ENCODE measurements at regions not wholly inside any gene's neighbourhood (a gene's known extent, or its start where the extent isn't known, plus 50 kb on each side); places are given as distances from the start of the nearest gene placed in this dataset.
"Not testable (repeated sequence)": the region's sequence is repeated elsewhere in the genome, so short reads cannot be mapped to it uniquely, and the experiment has no call there.

- intact Hi-C loops (cut with DNase I), result no loop called here
- Histone ChIP-seq H3K27me3 (no peaks in the 10 kb centered on the region), H3K9ac (ENCODE audit: low read depth in 2 of 2, low read length in 2 of 2) (no peak overlapping the region), H3K36me3 (no peaks in the 10 kb centered on the region), H3K4me3 (no peak overlapping the region), H3K27ac (no peak overlapping the region), H3K9me3 (no peaks in the 10 kb centered on the region), H3K4me1 (no peaks in the 10 kb centered on the region)
- no peak for TF ChIP-seq CTCF (IDR thresholded peaks at IDR 0.05)
- DNase-seq, result no peak
These were observed 339.6 kb upstream of the PCDH10 start for GRCh38 chr4:132809298-132810032.

- H3K27me3 ChIP-seq; H3K9ac ChIP-seq (ENCODE audit: low read depth in 2 of 2, low read length in 2 of 2); DNase-seq; H3K4me3 ChIP-seq; H3K27ac ChIP-seq; H3K4me1 ChIP-seq; intact Hi-C loops (cut with DNase I); H3K9me3 ChIP-seq; H3K36me3 ChIP-seq: not testable (repeated sequence)
These were observed 336.0 kb upstream of the PCDH10 start for GRCh38 chr4:132813061-132813460.

GRCh38 chr4:132818091-132818490 lies 331.0 kb upstream of the PCDH10 start:
- no peak for DNase-seq
- Histone ChIP-seq H3K4me1 (no peaks in the 10 kb centered on the region), H3K9ac (ENCODE audit: low read depth in 2 of 2, low read length in 2 of 2) (no peak overlapping the region), H3K4me3 (no peak overlapping the region), H3K27ac (no peak overlapping the region), H3K27me3 (no peaks in the 10 kb centered on the region), H3K9me3 (no peaks in the 10 kb centered on the region), H3K36me3 (no peaks in the 10 kb centered on the region)
- intact Hi-C loops (cut with DNase I), result no loop called here
- TF ChIP-seq CTCF (IDR thresholded peaks at IDR 0.05), result no peak

GRCh38 chr4:132823419-132823818 lies 325.7 kb upstream of the PCDH10 start:
- H3K27ac ChIP-seq, result no peak overlapping the region
- H3K9ac ChIP-seq (ENCODE audit: low read depth in 2 of 2, low read length in 2 of 2), result no peak overlapping the region
- no peaks in the 10 kb centered on the region for H3K4me1 ChIP-seq
- no peak for TF ChIP-seq CTCF (IDR thresholded peaks at IDR 0.05)
- intact Hi-C loops (cut with DNase I), result no loop called here
- H3K9me3 ChIP-seq, result peaks cover 4% of the 10 kb centered on the region
- H3K36me3 ChIP-seq, result no peaks in the 10 kb centered on the region
- no peaks in the 10 kb centered on the region for H3K27me3 ChIP-seq
- DNase-seq, result no peak
- no peak overlapping the region for H3K4me3 ChIP-seq

GRCh38 chr4:132824761-132825160 lies 324.3 kb upstream of the PCDH10 start:
- no peak overlapping the region for H3K4me3 ChIP-seq
- intact Hi-C loops (cut with DNase I), result no loop called here
- peaks cover 4% of the 10 kb centered on the region for H3K9me3 ChIP-seq
- DNase-seq, result no peak
- no peaks in the 10 kb centered on the region for H3K27me3 ChIP-seq
- no peak overlapping the region for H3K9ac ChIP-seq (ENCODE audit: low read depth in 2 of 2, low read length in 2 of 2)
- no peak overlapping the region for H3K27ac ChIP-seq
- H3K4me1 ChIP-seq, result no peaks in the 10 kb centered on the region
- no peaks in the 10 kb centered on the region for H3K36me3 ChIP-seq
- TF ChIP-seq CTCF (IDR thresholded peaks at IDR 0.05), result no peak

GRCh38 chr4:132827522-132827921 lies 321.6 kb upstream of the PCDH10 start:
- no peaks in the 10 kb centered on the region for H3K36me3 ChIP-seq
- TF ChIP-seq CTCF (IDR thresholded peaks at IDR 0.05), result no peak
- peaks cover 4% of the 10 kb centered on the region for H3K9me3 ChIP-seq
- no peak for DNase-seq
- no peaks in the 10 kb centered on the region for H3K27me3 ChIP-seq
- intact Hi-C loops (cut with DNase I), result no loop called here
- H3K4me3 ChIP-seq, result no peak overlapping the region
- H3K9ac ChIP-seq (ENCODE audit: low read depth in 2 of 2, low read length in 2 of 2), result no peak overlapping the region
- no peak overlapping the region for H3K27ac ChIP-seq
- H3K4me1 ChIP-seq, result no peaks in the 10 kb centered on the region
